SH-SY5Y (cell line): ENCODE measurements at regions not wholly inside any gene's neighbourhood (a gene's known extent, or its start where the extent isn't known, plus 50 kb on each side); places are given as distances from the start of the nearest gene placed in this dataset.

Source experiments
- GATA2 ChIP-seq: IDR thresholded peaks from 2 replicates; pipeline ENCODE4 v1.6.1; 2011; ENCODE audit warnings: mild to moderate bottlenecking, low read depth, low read length
- GATA3 ChIP-seq: IDR thresholded peaks from 2 replicates; pipeline ENCODE4 v1.6.1; 2011; ENCODE audit warnings: low read depth, mild to moderate bottlenecking, low read length, moderate library complexity

DNA sequence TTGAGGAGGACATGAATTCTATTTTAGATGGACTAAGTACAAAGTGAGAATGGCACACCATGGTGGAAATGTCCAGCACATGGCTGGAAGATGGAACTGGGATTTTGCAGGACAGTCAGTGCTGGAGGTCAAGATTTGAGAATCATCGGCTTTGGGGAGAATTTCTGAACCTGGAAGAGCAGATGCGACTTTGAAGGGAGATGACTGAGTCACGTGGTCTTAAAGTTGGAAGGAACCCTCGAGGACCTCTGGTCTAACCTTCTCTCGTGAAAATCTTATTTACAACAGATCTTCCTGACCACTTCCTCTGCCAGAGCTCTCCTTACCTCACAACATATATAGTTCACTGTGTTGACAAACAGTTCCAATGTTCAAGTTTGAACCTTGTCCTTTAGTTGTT, 415.4 kb downstream of the ATP23 start:
- no peak for TF ChIP-seq GATA3
- no peak for TF ChIP-seq GATA2

GRCh38 chr12:58357511-58357910, 416.1 kb downstream of the ATP23 start:
- no peak for TF ChIP-seq GATA2
- TF ChIP-seq GATA3, result no peak

- TF ChIP-seq GATA3 (no peak), GATA2 (no peak)
Measured at GRCh38 chr12:58358369-58358768, 417.0 kb downstream of the ATP23 start.

GRCh38 chr12:58359084-58359483, 417.7 kb downstream of the ATP23 start:
- no peak for TF ChIP-seq GATA2
- TF ChIP-seq GATA3, result no peak

DNA sequence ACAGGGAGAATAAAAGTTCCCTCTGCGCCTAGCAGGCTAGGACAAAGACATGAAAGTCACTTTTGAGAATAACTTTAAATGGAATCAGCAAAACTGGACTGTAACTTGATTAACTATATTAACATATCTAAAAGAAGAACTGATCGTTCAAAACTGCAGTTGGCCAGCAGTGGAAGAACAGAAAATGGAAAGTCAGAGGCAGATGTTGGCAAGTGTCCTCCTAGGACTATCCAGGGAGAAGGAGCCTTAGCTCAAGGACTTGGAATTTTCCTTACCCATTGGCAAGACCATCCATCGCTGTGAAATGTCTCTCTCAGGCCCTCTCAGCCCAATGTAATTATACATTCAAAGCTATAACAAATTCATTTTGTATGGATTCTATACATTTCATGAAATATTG, 419.7 kb downstream of the ATP23 start:
- TF ChIP-seq GATA2 (no peak), GATA3 (no peak)

- TF ChIP-seq GATA2 (no peak), GATA3 (no peak)
Measured at GRCh38 chr12:58363971-58364370, 422.6 kb downstream of the ATP23 start.

- TF ChIP-seq GATA2 (no peak), GATA3 (no peak)
Measured at GRCh38 chr12:58364389-58365086, 423.2 kb downstream of the ATP23 start.

DNA sequence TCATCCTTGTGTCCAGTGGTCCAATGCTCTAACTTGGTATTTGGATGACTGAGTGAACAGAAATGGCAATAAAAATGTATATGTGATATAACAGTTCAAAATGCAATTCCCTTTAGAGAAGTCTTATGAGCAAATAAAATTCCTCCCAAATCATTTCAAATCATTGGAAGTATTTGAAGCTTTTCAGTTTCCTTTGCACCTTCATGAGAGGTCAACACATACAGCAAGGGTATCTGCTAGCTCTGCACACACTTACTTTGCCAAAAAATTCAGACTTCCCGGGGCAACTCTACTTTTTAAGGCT, 423.7 kb downstream of the ATP23 start:
- TF ChIP-seq GATA2, result no peak
- TF ChIP-seq GATA3, result no peak

GRCh38 chr12:58367041-58367440, 425.7 kb downstream of the ATP23 start:
- no peak for TF ChIP-seq GATA3
- no peak for TF ChIP-seq GATA2

- TF ChIP-seq GATA2, result no peak
- TF ChIP-seq GATA3, result no peak
Measured at GRCh38 chr12:58368001-58368400, 426.6 kb downstream of the ATP23 start.

DNA sequence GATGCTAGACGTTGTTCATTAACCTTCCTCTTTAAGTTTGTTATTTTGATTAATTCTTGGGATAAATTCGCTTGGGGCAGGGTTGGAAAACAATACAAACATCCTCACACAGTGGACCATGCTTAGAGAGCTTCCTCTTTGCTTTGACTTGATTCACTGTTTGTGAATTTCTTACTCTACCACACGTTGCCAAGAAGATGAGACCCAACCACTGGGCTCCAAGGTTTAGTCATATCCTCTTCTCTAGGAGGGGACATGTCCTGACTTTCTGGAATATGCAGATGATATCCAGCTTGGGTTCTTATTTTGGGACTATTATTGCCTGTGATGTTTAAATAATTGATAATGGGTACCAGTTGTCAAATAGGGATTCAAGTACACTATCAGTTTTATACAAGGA, 428.2 kb downstream of the ATP23 start:
- no peak for TF ChIP-seq GATA3
- no peak for TF ChIP-seq GATA2

GRCh38 chr12:58372298-58372697, 430.9 kb downstream of the ATP23 start:
- TF ChIP-seq GATA2 (no peak), GATA3 (no peak)

DNA sequence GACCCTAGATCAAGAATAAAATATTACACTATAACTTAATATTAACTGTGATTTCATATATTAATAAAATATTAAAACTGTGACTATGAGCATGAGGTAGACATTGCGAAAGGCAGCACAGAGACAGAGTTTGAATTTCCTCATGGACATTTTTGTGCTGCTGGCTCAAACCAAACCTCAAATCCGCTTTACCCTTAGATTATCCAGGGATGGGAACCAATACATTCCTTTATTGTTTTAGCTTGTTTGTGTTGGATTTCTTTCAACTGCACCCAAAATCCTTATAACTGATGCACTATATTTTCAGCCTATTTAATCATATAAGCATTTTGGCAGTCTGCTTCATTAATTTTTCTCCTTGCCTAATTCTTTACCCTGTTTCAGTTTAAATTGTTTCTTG, 436.7 kb downstream of the ATP23 start:
- TF ChIP-seq GATA3 (no peak), GATA2 (no peak)

DNA sequence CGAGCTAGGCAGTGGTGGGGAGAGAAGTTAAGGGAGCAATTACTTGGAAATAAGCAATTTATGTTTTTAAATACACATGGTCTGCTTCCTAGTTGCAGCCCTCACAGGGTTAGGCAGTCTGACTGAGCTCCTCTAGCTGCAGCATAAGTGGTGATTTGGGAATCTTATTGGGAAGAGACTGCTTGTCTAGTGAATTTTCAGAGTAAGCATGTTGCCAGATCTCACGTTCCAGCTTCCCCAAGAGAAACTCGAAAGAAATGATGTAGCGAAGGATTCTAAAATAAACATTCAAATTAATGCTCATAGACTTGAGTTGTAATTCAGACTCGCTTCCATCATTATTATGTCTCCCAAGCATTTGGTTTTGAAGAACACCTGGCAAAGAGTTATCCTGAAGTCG, 440.2 kb downstream of the ATP23 start:
- TF ChIP-seq GATA3 (no peak), GATA2 (no peak)

DNA sequence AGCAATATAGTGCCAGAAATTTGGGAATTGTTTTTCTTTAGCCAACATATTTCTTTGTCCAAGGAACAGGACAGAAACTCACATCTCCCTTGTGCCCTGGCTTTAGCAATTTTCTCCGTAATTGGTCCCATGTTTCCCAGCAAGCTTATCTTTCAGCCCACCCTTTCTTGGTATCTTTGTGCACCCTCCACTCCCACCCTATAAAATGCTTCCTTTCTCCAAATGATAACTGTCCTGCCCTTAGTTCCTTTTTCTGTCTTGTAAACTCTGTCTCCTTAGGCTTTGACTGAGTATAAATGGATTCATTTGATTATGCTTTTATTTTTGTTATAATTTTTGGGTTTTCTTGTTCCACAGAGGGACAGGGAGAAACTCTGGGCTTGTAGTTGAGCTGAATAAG, 442.8 kb downstream of the ATP23 start:
- TF ChIP-seq GATA3 (no peak), GATA2 (no peak)

- TF ChIP-seq GATA3, result no peak
- TF ChIP-seq GATA2, result no peak
Measured at GRCh38 chr12:58386136-58386535, 444.8 kb downstream of the ATP23 start.

- TF ChIP-seq GATA3 (no peak), GATA2 (no peak)
Measured at GRCh38 chr12:58387199-58387598, 445.8 kb downstream of the ATP23 start.

GRCh38 chr12:58388261-58388660, 446.9 kb downstream of the ATP23 start:
- TF ChIP-seq GATA2 (no peak), GATA3 (no peak)

DNA sequence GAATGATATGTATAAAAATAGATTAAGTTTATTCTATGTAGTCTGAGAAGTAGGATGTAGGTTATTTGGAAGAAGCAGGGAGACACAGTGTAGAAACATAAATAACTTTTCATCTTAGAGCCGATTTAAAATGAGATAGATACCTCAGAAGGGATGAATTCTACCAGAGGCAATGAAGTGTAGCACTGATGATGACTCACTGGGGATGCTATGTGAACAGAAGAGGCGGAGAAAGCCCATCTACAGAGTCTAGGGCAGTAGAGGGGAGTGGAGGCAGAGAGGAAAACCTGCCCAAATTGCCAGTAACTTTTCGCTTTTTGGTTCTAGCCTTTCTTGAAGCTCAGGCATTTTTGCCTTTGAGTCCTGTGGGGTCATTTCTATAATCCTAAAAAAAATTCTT, 451.8 kb downstream of the ATP23 start:
- TF ChIP-seq GATA3, result no peak
